HG02642 (cell line): ENCODE measurements at regions not wholly inside any gene's neighbourhood (a gene's known extent, or its start where the extent isn't known, plus 50 kb on each side); places are given as distances from the start of the nearest gene placed in this dataset.
A peak's percentile ranks its signal among the peaks of the same experiment; 100 is the strongest.

Experiments
- ATAC-seq: cut with Tn5 transposase; IDR thresholded peaks from one replicate; pipeline ENCODE4 v1.9.1; 2021; ENCODE audit warnings: mild to moderate bottlenecking; ENCODE audit not compliant: unreplicated experiment, poor library complexity

DNA sequence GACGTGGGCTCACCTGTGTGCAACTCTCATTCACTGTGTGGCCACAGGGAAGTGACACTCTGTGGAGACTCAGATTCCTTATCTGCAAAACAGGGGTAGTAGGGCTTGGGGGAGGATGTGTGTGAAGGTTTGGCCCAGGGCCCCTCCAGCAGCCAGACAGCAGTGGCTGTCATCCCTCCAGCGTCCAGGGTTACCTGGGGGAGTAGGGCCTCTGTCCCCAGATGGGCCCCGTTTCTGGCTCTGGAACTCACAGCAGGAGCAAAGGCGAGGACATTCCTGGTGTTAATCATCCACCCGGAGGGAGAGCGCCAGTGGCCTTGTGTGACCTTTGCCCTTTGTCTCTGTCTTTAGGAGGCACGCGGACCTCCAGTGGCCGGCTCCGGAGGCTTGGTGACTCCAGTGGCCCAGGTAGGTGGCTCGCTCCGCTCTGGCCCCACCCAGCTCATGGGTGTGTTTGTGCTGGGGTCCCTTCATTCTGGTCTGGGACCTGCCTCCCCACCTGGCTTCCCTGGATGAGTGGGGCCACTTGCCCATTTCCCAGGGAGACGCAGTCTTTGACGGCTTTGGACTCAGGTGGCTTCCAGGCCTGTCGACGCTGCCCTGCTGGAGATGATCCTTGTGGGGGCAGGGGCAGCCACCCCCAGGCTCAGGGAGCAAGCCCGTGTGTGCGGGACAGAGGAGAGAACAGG, 166.2 kb downstream of the SEC14L1 start:
- ATAC-seq, result no peak

DNA sequence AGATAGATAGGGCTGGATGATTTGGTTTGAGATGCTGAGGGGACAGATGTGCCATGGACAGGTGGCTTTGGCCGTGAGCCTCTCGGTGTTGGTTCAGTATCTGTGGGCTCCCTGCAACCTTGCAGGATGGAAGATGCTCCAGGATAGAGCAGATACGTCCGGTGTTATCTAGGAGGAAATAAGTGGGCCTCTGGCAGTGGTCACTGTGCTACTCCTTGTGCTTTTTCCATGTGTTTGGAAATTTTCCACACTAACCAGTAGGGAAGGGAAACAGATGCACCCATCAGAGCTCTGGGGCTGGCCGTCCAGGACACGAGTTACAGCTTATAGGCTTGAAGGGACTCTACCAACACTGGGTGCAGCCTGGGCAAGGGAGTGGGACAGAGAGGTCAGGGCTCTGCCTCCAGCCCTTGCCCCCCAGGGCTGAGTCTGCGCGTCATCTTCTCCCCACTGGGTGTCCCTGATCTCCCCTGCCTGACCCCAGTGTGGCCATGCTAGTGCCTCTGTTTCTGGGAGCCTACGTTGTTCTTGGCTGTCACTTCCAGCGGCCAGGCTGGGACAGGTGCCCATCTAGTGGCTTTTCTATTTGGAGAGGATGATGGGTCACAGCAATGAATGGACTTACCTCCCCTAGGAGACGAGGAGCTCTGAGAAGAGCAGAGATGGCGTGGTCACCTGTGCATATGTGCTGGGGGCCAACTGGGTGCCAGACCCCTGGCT, 166.9 kb downstream of the SEC14L1 start:
- no peak for ATAC-seq

DNA sequence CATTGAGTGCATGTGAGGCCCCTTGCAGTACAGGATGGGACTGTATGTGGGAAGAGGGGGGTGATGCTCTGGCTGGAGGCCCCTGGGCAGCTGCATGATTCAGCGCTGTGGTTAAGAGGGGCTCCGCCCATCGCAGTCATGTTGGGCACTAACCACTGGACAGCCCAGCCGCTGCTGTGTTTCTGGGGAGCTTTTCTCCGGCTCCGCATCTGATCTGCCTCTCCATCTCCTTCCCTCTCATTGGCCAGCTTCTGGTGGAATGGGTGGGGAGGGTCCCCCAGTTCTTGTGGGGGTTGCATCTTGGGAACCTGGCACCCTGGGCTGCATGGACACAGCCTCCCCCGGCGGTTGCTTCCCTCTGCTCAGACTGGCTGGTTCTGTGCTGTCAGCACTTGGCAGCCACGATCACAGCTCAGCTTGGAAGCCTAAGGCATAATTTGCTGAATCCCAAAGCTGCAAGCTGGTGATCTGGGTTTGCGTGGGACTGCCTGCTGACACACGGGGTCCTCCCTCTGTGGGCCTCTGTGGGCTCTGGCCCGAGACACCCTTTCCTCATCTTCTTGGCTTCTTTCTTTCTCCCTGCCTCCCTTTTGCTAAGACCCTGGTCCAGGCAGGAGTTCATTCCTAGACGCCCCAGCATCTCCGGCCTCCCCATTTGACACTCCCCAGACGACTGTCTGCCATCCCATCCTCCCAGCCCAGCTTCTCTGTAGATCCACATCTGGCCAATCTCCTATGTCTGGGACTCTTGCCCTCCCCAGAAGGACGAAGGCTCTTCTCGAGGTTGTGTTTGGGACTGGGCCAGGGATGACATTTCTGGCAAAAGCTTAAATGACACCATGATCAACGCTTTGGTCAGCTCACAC, 168.3 kb downstream of the SEC14L1 start:
- ATAC-seq, result no peak

DNA sequence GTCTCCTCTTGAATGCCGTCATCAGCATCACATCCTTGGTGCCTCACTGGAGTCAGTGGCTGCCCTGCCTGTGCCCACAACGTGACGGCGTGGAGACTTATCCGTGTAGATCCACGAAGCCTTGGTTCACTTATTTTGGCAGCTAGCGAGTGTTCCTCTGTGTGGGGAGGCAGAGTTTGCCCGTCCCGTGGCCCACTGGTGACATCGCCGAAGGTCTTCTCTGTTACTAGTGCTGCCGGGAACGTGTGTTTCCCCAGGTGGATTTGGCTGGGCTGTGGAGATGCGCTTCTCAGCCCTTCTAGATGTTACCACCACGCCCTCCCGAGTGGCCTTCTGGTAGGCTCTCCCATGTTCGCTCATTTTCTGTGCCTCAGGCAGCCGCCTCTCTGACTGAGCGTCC, 169.6 kb downstream of the SEC14L1 start:
- ATAC-seq, result no peak

DNA sequence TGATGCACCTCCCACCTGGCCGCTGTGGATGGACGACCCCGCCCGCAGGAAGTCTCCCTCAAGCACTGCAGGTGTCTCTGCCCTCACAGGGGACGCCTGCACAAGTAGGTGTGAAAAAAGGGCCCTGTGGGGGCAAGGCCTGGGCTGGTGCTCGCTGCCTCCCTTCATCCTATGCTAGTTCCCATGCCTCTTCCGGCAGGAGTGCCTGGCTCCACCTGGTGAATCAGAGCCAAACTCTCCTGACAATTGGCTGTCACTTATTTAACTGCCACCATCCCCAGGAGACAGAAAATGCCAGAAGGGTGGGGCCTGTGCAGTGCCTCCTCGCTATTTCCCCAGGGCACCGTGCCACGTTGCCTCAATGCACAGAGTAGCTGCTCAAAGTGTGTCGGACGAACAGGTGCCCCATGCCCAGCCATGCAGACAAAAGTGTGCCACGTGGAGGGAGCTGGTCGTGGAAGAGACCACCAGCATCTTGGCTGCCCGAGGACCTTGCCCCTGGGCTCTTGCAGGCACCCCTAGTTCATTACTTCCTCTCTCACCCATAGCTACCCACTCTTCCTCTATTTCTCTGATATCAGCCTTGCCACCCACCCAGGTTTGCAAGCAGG, 170.7 kb downstream of the SEC14L1 start:
- no peak for ATAC-seq

DNA sequence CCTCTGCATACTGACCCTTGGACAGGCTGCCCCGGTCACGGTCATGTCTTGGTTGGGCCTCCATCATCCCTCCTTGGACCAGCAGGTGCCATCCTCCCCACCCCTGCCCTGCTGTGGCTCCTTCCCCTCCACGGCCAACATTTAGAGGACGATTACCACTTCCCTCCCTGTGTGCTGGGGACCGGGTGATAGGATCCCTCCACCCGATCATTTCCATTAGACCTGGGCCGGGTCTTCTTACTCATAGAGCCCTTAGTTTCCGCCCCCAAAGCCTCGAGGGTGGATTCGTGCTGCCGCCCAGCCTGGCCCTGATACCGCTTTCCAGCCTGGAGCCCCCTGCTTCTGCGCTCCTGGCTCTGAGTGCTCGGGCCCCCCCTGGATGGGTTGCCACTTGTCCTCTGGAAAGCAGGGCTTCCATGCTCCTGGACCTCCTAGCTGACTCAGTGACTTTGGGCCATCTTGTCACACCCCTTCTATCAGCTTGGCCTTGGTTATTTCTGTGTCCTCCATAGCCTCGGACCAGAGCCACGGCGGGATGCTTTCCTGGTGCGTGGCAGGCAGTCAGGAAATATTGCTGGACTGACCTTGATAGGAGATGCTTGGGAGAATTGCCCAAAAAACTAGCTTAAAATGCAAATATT, 171.4 kb downstream of the SEC14L1 start:
- no peak for ATAC-seq

DNA sequence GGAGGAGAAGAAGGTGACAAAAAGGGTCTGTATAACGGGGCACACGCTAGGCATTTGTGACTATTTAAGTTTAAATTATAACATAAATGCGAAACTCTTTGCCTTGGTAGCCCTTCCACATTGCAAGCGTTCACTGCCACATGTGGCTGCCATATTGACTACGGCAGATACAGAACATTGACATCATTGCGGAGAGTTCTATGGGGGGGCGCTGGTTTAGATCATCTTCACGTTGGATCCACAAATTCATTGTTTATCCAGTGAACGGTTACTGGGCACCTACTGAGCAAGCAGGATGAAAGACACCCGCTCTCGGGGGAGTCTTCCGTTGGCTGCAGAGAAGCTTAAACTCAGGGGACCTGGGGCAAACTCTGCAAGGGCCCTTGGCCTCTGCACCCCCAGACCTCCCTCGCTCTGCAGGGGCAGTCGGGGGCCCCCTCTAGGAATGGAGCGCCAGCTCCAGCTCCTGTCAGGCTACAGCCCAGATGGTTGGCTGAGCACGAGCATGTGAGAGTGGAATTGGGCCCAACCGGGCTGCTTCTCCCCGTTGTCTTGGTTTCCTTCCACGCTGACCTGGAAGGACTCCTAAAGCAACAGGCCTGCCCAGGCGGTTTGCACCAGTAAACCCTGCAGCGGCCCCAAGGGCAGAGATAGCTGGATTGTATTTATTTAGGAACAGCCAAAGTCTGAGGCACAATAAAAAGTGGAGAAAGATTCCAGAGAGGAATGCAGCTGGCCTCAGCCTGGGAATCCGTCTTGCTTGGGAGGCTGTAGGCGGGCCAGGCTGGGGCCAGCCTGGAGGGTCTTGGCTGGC, 172.2 kb downstream of the SEC14L1 start:
- ATAC-seq, result no peak

DNA sequence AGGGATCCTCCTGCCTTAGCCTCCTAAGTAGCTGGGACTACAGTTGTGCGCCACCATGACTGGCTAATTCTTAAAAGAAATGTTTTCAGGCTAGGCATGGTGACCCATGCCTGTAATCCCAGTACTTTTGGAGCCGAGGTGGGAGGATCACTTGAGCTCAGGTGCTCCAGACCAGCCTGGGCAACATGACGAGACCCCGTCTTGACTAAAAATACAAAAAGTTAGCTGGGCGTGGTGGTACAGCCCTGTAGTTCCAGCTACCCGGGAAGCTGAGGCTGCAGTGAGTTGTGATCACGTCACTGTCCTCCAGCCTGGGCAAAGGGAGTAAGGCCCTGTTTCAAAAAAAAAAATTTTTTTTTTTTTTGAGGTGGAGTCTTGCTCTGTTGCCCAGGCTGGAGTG, 173.1 kb downstream of the SEC14L1 start:
- no peak for ATAC-seq

DNA sequence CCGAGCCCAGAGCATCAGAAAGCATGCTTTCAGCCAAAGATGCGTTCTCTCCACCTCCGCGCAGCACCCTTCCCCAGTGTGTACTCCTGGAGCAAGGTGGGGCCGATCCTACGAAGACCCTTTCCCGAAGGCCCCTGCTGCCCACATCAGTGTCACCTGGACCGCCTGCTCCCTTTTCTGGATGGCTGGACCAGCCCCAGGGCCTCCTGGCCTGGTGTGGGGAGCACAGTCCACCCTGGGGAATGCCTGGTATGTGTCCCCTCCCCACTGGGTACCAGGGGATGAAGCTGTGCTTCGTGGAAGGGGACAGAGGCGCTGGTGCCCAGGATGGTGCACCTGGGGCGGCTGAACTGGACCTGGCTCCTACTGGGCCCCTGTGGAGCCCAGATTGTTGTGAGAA, 173.8 kb downstream of the SEC14L1 start:
- no peak for ATAC-seq

- no peak for ATAC-seq
These were observed 174.2 kb downstream of the SEC14L1 start for GRCh38 chr17:77315010-77315409.

DNA sequence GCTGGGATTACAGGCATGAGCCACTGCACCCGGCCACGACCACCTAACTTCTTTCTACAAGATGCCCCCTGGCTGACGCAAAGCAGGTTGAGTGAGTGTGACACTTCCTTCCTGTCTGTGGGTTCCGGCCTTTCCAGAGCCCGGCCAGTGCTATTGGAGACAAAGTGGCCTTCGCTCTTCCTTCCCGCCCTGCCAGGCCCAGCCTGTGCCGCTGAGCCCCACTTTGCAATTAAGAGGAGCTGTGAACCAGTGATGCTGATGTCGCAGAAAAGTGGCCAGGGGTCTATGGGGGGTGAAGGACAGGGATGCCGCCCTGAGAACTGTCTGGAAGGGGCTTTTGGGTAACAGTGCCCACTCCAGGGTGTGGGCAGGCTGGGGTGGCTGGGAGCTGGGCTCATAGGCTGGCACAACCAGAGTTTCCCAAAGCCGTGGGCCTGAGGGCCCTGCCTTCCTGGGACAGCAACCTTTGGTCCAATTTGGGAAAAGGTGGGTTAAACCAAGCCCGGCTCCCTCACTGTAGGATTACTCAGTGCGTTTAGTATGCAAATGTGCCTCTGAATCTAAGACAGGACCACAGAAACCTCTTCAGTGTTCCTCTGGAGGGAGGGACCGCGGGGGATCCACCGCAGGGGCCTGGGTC, 174.9 kb downstream of the SEC14L1 start:
- ATAC-seq, result no peak

DNA sequence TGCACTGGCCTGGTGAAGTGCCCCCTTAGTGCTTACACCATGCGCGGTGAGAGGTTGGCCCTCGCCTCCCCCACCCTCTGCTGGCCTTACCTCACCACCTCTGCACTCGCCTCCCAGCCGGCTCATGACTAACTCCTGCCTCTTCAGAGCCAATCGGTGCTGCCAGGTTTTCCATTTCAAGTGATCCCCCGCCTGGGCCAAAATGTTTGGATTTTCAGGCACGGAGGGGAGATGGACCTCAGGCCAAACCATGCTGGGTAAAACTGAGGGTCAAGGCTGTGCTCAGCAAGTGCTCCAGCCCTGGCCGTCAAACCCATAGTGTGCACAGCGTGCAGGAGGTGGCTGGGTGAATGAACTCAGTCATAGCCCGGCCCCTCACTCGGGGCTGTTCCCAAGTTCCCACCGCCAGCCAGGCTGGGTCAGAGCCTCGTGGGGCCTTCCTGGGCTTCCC, 175.4 kb downstream of the SEC14L1 start:
- no peak for ATAC-seq

DNA sequence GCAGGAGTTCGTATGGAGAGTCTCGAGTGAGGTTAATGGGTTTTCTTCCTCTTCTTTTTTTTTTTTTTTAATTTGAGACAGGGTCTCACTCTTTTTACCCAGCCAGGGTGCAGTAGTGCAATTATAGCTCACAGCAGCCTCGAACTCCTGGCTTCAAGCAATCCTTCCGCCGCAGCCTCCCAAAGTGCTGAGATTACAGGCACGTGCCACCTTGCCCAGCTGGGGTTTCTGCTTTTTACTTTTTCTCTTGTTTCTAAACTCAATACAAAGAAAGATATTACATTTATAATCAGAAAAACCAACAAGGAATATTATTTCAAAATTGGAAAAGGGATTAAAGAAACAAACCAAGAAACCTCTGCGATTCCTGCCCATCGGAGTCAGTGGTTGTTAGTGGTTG, 175.9 kb downstream of the SEC14L1 start:
- ATAC-seq, result no peak

GRCh38 chr17:77317091-77317750, 176.5 kb downstream of the SEC14L1 start:
- ATAC-seq, result no peak

DNA sequence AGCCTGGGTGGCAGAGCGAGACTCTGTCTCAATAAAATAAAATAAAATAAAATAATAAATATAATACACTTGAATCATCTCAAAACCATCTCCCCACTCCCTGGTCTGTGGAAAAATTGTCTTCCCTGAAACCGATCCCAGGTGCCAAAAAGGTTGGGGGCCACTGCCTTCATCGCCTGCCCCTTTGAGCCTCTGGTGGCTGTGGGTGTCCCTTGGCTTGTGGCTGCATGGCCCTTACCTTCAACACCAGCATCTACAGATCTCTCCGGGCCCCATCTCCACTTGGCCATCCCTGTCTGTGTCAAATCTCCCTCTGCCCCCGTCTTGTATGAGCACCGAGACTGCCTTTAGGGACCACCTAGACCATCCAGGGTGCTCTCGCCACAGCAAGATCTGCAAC, 177.3 kb downstream of the SEC14L1 start:
- ATAC-seq, result no peak

DNA sequence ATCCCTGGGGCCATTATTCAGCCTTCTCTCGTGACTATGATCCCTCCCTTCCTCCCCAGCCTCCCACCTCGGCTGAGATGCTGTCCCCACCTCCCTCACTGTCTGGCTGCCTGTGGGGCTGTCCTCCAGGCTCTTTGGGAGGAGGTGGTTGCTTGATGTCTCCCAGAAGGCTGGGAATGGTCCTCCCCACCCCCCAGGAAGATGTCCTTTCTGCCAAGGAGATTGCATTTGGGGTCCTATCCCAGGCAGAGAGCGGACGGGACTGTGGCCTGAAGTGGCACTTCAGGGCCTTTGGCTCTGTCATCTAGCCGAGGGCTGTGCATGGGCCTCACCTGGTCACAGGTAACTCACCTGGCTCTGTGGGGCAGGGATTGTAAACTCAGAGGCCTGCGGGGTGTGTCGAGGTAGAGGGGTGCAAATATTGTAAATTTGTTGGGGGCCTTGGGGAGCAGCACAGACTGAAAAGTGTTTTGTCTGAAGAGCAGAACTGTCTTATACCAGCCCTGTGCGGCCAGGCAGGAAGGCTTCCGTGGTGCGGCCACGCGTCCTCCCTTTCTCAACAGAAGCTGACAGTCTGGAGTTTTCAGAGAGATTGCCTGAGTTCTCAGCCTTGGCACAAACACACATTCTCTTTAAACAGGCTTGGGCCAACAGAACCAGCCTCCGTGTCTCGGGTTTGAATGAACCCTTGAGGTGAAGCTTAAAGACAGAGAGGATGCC, 177.9 kb downstream of the SEC14L1 start:
- ATAC-seq, result no peak

DNA sequence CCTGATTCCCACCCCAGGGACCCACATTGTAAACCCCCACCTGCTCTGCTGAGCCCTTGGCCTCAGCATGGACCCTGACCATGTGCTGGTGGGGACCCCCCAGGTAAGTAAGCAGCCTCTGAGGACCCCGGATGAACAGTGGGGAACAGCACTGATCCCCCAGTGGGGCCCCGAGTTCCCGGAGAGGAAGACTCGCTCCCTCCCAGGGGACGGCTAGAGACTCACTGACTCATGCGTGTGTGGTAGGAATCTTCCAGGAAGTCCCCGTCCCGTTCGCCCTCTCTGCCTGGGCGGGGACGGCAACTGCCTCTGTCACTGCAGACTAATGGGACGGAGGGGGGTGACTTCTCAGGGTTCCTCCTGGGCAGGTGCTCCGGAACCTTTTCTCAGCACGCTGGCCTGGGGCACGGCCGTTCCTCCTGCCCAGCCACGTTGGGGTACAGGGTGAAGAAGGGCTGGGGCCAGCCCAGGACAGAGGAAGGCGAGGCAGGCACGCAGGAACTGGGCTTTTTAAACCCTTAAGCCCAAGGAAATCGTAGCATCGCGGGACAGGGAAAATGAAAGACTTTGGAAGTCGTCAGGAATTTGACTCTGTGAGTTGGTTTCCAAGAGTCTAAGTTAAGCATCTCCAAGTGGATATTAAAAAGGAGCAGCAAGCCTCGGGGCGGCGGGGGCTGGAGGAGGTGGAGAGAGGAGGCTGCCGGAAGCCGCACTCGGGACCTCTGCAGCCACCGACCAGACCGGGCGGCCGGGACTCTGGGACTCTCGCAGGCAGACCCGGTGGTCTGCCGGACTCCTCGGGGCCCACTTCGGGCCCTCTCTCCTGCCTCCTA, 178.7 kb downstream of the SEC14L1 start:
- ATAC-seq, result peak; percentile 40
